Trophoblast cell (in vitro differentiated cells and primary cell): ENCODE measurements at regions not wholly inside any gene's neighbourhood (a gene's known extent, or its start where the extent isn't known, plus 50 kb on each side); places are given as distances from the start of the nearest gene placed in this dataset.

ENCODE experiments used
- DNase-seq, 2 donors: peaks; one replicate each; pipeline ENCODE4 v3.0.0-alpha.2; 2016
- H2AFZ ChIP-seq: 2 replicates; pipeline ENCODE4 v1.6.1; 2013; ENCODE audit warnings: low read length, moderate library complexity, mild to moderate bottlenecking; ENCODE audit not compliant: insufficient read depth, poor library complexity
- H2AK5ac ChIP-seq: 2 replicates; pipeline ENCODE4 v1.6.1; 2013; ENCODE audit warnings: mild to moderate bottlenecking, low read length
- H2BK120ac ChIP-seq: 2 replicates; pipeline ENCODE4 v1.6.1; 2013; ENCODE audit warnings: low read length, mild to moderate bottlenecking, moderate library complexity; ENCODE audit not compliant: insufficient read depth, poor library complexity
- H2BK12ac ChIP-seq: 2 replicates; pipeline ENCODE4 v1.6.1; 2013; ENCODE audit warnings: mild to moderate bottlenecking, low read length, moderate library complexity
- H2BK5ac ChIP-seq: 2 replicates; pipeline ENCODE4 v1.6.1; 2013; ENCODE audit warnings: low read length, low read depth, moderate library complexity, mild to moderate bottlenecking; ENCODE audit not compliant: poor library complexity
- H3K14ac ChIP-seq: 2 replicates; pipeline ENCODE4 v1.6.1; 2013; ENCODE audit warnings: mild to moderate bottlenecking, low read length
- H3K18ac ChIP-seq: 2 replicates; pipeline ENCODE4 v1.6.1; 2013; ENCODE audit warnings: mild to moderate bottlenecking, low read length
- H3K23ac ChIP-seq: 2 replicates; pipeline ENCODE4 v1.6.1; 2013; ENCODE audit warnings: low read length
- H3K27ac ChIP-seq: 2 replicates; pipeline ENCODE4 v1.5.1; 2013; ENCODE audit warnings: low read depth, mild to moderate bottlenecking, inconsistent platforms, low read length, moderate library complexity
- H3K27me3 ChIP-seq: 2 replicates; pipeline ENCODE4 v1.6.1; 2013; ENCODE audit warnings: inconsistent platforms, mild to moderate bottlenecking, low read length, moderate library complexity; ENCODE audit not compliant: insufficient read depth
- H3K36me3 ChIP-seq, 2 experiments: 1 replicate in 1 of 2; 2 replicates in 1 of 2; pipeline ENCODE4 v1.6.1; 2013; ENCODE audit warnings: low read length in 2 of 2, mild to moderate bottlenecking in 2 of 2, moderate library complexity in 1 of 2; ENCODE audit not compliant: insufficient read depth in 2 of 2, control insufficient read depth in 1 of 2
- H3K4ac ChIP-seq: 2 replicates; pipeline ENCODE4 v1.6.1; 2013; ENCODE audit warnings: low read depth, mild to moderate bottlenecking, low read length, moderate library complexity
- H3K4me1 ChIP-seq, 2 experiments: 1 replicate in 1 of 2; 2 replicates in 1 of 2; pipeline ENCODE4 v1.6.1; 2013; ENCODE audit warnings: low read length in 2 of 2, mild to moderate bottlenecking in 2 of 2, moderate library complexity in 1 of 2; ENCODE audit not compliant: insufficient read depth in 2 of 2, control insufficient read depth in 1 of 2
- H3K4me2 ChIP-seq: 2 replicates; pipeline ENCODE4 v1.6.1; 2013; ENCODE audit warnings: inconsistent platforms, mild to moderate bottlenecking, low read length, moderate library complexity
- H3K4me3 ChIP-seq: 2 replicates; pipeline ENCODE4 v1.5.1; 2013; ENCODE audit warnings: mild to moderate bottlenecking, low read depth, low read length, inconsistent platforms
- H3K79me1 ChIP-seq: one replicate; pipeline ENCODE4 v1.6.1; 2013; ENCODE audit warnings: low read length
- H3K79me2 ChIP-seq: 2 replicates; pipeline ENCODE4 v1.6.1; 2013; ENCODE audit warnings: low read length, mild to moderate bottlenecking; ENCODE audit not compliant: control insufficient read depth, insufficient read depth, poor library complexity
- H3K9ac ChIP-seq: 2 replicates; pipeline ENCODE4 v1.6.1; 2013; ENCODE audit warnings: mild to moderate bottlenecking, low read length
- H3K9me3 ChIP-seq: 2 replicates; pipeline ENCODE4 v1.6.1; 2013; ENCODE audit warnings: low read depth, mild to moderate bottlenecking, control low read depth, inconsistent platforms, low read length; ENCODE audit not compliant: insufficient read depth
- H4K12ac ChIP-seq: 2 replicates; pipeline ENCODE4 v1.6.1; 2013; ENCODE audit warnings: low read depth, mild to moderate bottlenecking, low read length, moderate library complexity
- H4K8ac ChIP-seq: 2 replicates; pipeline ENCODE4 v1.6.1; 2013; ENCODE audit warnings: low read depth, mild to moderate bottlenecking, low read length, moderate library complexity
- H4K91ac ChIP-seq: one replicate; pipeline ENCODE4 v1.6.1; 2013; ENCODE audit warnings: low read depth, mild to moderate bottlenecking, low read length, moderate library complexity
- WGBS: extraction: QIAGEN DNeasy Blood & Tissue Kit; methylation state at CpG from one replicate; pipeline ENCODE4 v1.1.7; 2013; ENCODE audit warnings: missing lambda C conversion rate; ENCODE audit not compliant: insufficient read length, insufficient coverage; ENCODE audit errors: extremely low coverage; 5-methylcytosine and 5-hydroxymethylcytosine counted together

- Histone ChIP-seq H2BK120ac (no peak overlapping the region), H3K4me2 (no peak overlapping the region), H3K23ac (no peak overlapping the region), H4K8ac (no peak overlapping the region), H3K9me3 (no peaks in the 10 kb centered on the region), H3K36me3 (no peaks in the 10 kb centered on the region), H4K12ac (no peak overlapping the region), H3K27me3 (no peaks in the 10 kb centered on the region), H2AK5ac (no peak overlapping the region), H3K9ac (no peak overlapping the region), H3K4ac (no peak overlapping the region), H2BK12ac (no peak overlapping the region), H3K14ac (no peak overlapping the region), H2BK5ac (no peak overlapping the region), H2AFZ (no peak overlapping the region), H3K4me1 (no peaks in the 10 kb centered on the region), H3K79me2 (no peaks in the 10 kb centered on the region), H3K18ac (no peak overlapping the region), H3K4me3 (no peak overlapping the region), H4K91ac (no peak overlapping the region), H3K79me1 (no peaks in the 10 kb centered on the region), H3K27ac (no peak overlapping the region)
- WGBS = no CpG with 5 or more reads among the region's 1 CpG
- no peak for DNase-seq
Measured at GRCh38 chr2:133865141-133865540, 296.9 kb upstream of the NCKAP5 start.

- no peak overlapping the region for H2AFZ ChIP-seq
- no peak for DNase-seq
- H4K91ac ChIP-seq = no peak overlapping the region
- H4K12ac ChIP-seq = no peak overlapping the region
- H3K27ac ChIP-seq = no peak overlapping the region
- WGBS = no CpG with 5 or more reads among the region's 2 CpGs
- H3K23ac ChIP-seq = no peak overlapping the region
- H2BK12ac ChIP-seq = no peak overlapping the region
- H3K36me3 ChIP-seq = no peaks in the 10 kb centered on the region
- H3K4ac ChIP-seq = no peak overlapping the region
- H3K18ac ChIP-seq = no peak overlapping the region
- H3K27me3 ChIP-seq = no peaks in the 10 kb centered on the region
- no peak overlapping the region for H4K8ac ChIP-seq
- no peak overlapping the region for H3K14ac ChIP-seq
- H2AK5ac ChIP-seq = no peak overlapping the region
- H3K4me2 ChIP-seq = no peak overlapping the region
- H3K9me3 ChIP-seq = no peaks in the 10 kb centered on the region
- H3K79me2 ChIP-seq = no peaks in the 10 kb centered on the region
- no peaks in the 10 kb centered on the region for H3K4me1 ChIP-seq
- no peak overlapping the region for H3K9ac ChIP-seq
- H3K79me1 ChIP-seq = no peaks in the 10 kb centered on the region
- no peak overlapping the region for H3K4me3 ChIP-seq
- no peak overlapping the region for H2BK120ac ChIP-seq
- H2BK5ac ChIP-seq = no peak overlapping the region
Measured at GRCh38 chr2:133867166-133867565, 298.9 kb upstream of the NCKAP5 start.

- Histone ChIP-seq H2BK12ac (no peak overlapping the region), H3K79me1 (no peaks in the 10 kb centered on the region), H4K91ac (no peak overlapping the region), H3K18ac (no peak overlapping the region), H3K9me3 (no peaks in the 10 kb centered on the region), H2BK5ac (no peak overlapping the region), H3K23ac (no peak overlapping the region), H2AK5ac (no peak overlapping the region), H3K4me1 (no peaks in the 10 kb centered on the region), H3K4me2 (no peak overlapping the region), H3K4me3 (no peak overlapping the region), H4K12ac (no peak overlapping the region), H2BK120ac (no peak overlapping the region), H3K27me3 (no peaks in the 10 kb centered on the region), H3K14ac (no peak overlapping the region), H2AFZ (no peak overlapping the region), H3K79me2 (no peaks in the 10 kb centered on the region), H3K4ac (no peak overlapping the region), H4K8ac (no peak overlapping the region), H3K27ac (no peak overlapping the region), H3K9ac (no peak overlapping the region), H3K36me3 (no peaks in the 10 kb centered on the region)
- WGBS = no CpG with 5 or more reads among the region's 4 CpGs
- no peak for DNase-seq
Measured at GRCh38 chr2:133871545-133872209, 303.4 kb upstream of the NCKAP5 start.

- H3K9me3 ChIP-seq = no peaks in the 10 kb centered on the region
- no peak overlapping the region for H3K9ac ChIP-seq
- WGBS = no CpG with 5 or more reads among the region's 5 CpGs
- H3K36me3 ChIP-seq = no peaks in the 10 kb centered on the region
- no peak overlapping the region for H3K4ac ChIP-seq
- H3K23ac ChIP-seq = no peak overlapping the region
- no peaks in the 10 kb centered on the region for H3K79me1 ChIP-seq
- H3K27ac ChIP-seq = no peak overlapping the region
- no peak overlapping the region for H3K14ac ChIP-seq
- H3K27me3 ChIP-seq = no peaks in the 10 kb centered on the region
- no peak overlapping the region for H3K18ac ChIP-seq
- DNase-seq = no peak
- no peak overlapping the region for H2AFZ ChIP-seq
- H2BK120ac ChIP-seq = no peak overlapping the region
- no peak overlapping the region for H4K8ac ChIP-seq
- H2AK5ac ChIP-seq = no peak overlapping the region
- no peak overlapping the region for H3K4me2 ChIP-seq
- no peaks in the 10 kb centered on the region for H3K79me2 ChIP-seq
- H2BK12ac ChIP-seq = no peak overlapping the region
- no peak overlapping the region for H4K91ac ChIP-seq
- H2BK5ac ChIP-seq = no peak overlapping the region
- H4K12ac ChIP-seq = no peak overlapping the region
- H3K4me3 ChIP-seq = no peak overlapping the region
- H3K4me1 ChIP-seq = no peaks in the 10 kb centered on the region
Measured at GRCh38 chr2:133878326-133878725, 310.1 kb upstream of the NCKAP5 start.
